ENCODE measurements at regions not wholly inside any gene's neighbourhood (a gene's known extent, or its start where the extent isn't known, plus 50 kb on each side); places are given as distances from the start of the nearest gene placed in this dataset.

DNA sequence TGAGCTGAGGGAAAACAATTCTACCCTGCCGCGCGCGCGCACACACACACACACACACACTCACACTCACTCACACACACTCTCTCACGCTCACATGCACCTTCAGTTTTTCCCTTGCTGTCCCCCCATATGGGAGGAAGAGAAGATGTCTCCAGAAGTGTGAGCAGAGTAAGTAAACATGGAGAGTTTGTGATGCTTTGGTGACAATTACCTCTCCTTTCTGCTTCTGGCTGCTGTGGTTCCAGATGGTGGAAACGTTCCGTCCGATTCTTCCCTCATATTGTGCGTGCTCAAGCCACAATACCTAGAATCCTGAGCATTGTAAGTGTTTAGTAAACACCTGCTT lies 86.7 kb downstream of the LINC00237 start:
- intact Hi-C loops (cut with micrococcal nuclease; ENCODE audit: unreplicated experiment), result no loop called here
- H3K27me3 ChIP-seq (replicated peaks; ENCODE audit: control insufficient read depth, insufficient read depth, low read length), result no peaks in the 10 kb centered on the region
- no peak overlapping the region for H3K4me3 ChIP-seq (ENCODE audit: low read depth, low read length)
- Mint-ChIP-seq H3K4me3 (ENCODE audit: unreplicated experiment) (no peak overlapping the region), H3K36me3 (ENCODE audit: insufficient read depth, unreplicated experiment) (peaks cover 6% of the 10 kb centered on the region), H3K9me3 (ENCODE audit: unreplicated experiment) (peaks cover 9% of the 10 kb centered on the region), H3K27me3 (ENCODE audit: insufficient read depth, unreplicated experiment) (no peaks in the 10 kb centered on the region), H3K27ac (ENCODE audit: unreplicated experiment) (no peak overlapping the region), H3K4me1 (ENCODE audit: low read depth, unreplicated experiment) (peaks cover 32% of the 10 kb centered on the region)
- no peaks in the 10 kb centered on the region for H3K36me3 ChIP-seq (ENCODE audit: control insufficient read depth, insufficient read depth, low read length)
- CTCF ChIA-PET, result no interaction called here
- POLR2A ChIA-PET, result no interaction called here
- H3K4me1 ChIP-seq, result peaks cover 23% of the 10 kb centered on the region
- TF ChIP-seq, protein P1, sequence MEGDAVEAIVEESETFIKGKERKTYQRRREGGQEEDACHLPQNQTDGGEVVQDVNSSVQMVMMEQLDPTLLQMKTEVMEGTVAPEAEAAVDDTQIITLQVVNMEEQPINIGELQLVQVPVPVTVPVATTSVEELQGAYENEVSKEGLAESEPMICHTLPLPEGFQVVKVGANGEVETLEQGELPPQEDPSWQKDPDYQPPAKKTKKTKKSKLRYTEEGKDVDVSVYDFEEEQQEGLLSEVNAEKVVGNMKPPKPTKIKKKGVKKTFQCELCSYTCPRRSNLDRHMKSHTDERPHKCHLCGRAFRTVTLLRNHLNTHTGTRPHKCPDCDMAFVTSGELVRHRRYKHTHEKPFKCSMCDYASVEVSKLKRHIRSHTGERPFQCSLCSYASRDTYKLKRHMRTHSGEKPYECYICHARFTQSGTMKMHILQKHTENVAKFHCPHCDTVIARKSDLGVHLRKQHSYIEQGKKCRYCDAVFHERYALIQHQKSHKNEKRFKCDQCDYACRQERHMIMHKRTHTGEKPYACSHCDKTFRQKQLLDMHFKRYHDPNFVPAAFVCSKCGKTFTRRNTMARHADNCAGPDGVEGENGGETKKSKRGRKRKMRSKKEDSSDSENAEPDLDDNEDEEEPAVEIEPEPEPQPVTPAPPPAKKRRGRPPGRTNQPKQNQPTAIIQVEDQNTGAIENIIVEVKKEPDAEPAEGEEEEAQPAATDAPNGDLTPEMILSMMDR (IDR thresholded peaks at IDR 0.05; ENCODE audit: insufficient read depth in 1 of 2, low read depth in 1 of 2, low read length in 1 of 2, severe bottlenecking in 1 of 2, unreplicated experiment in 1 of 2), result no peak
- no peak for DNase-seq
- BruUV-seq (replicated peaks), result no TSS peak
- H3K9me3 ChIP-seq, result 0 out of 2 replicates have a peak, but pooled peaks cover 2% of the 10 kb centered on the region

DNA sequence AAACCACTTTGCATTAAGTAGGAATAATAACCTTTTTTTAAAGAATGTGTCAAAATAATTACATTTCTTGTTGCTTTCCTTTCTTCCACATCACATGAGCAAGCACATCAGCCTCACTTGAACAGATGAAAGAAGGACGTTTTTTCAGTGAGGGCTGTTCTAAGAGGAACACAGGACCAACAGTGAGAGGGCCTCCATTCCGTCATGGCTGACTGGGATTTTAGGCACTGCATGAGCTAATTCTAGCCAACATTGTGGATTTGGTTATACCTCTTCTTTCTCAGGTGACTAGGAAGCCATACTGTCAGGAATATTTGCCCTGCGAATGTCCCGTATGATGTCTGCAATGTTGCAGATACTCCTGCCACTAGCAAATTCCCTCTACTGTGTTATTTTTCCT lies 87.6 kb downstream of the LINC00237 start:
- peaks cover 32% of the 10 kb centered on the region for H3K4me1 Mint-ChIP-seq (ENCODE audit: low read depth, unreplicated experiment)
- Histone ChIP-seq H3K9me3 (0 out of 2 replicates have a peak, but pooled peaks cover 2% of the 10 kb centered on the region), H3K27me3 (replicated peaks; ENCODE audit: control insufficient read depth, insufficient read depth, low read length) (no peaks in the 10 kb centered on the region), H3K4me1 (peaks cover 23% of the 10 kb centered on the region), H3K36me3 (ENCODE audit: control insufficient read depth, insufficient read depth, low read length) (no peaks in the 10 kb centered on the region), H3K4me3 (ENCODE audit: low read depth, low read length) (no peak overlapping the region)
- POLR2A ChIA-PET, result no interaction called here
- BruUV-seq (replicated peaks), result no TSS peak
- peaks cover 6% of the 10 kb centered on the region for H3K36me3 Mint-ChIP-seq (ENCODE audit: insufficient read depth, unreplicated experiment)
- TF ChIP-seq, protein P1 (IDR thresholded peaks at IDR 0.05; ENCODE audit: insufficient read depth in 1 of 2, low read depth in 1 of 2, low read length in 1 of 2, severe bottlenecking in 1 of 2, unreplicated experiment in 1 of 2), result no peak
- DNase-seq, result no peak
- intact Hi-C loops (cut with micrococcal nuclease; ENCODE audit: unreplicated experiment), result no loop called here
- CTCF ChIA-PET, result no interaction called here
- H3K27ac Mint-ChIP-seq (ENCODE audit: unreplicated experiment), result no peak overlapping the region
- H3K27me3 Mint-ChIP-seq (ENCODE audit: insufficient read depth, unreplicated experiment), result no peaks in the 10 kb centered on the region
- H3K9me3 Mint-ChIP-seq (ENCODE audit: unreplicated experiment), result peaks cover 9% of the 10 kb centered on the region
- H3K4me3 Mint-ChIP-seq (ENCODE audit: unreplicated experiment), result no peak overlapping the region

DNA sequence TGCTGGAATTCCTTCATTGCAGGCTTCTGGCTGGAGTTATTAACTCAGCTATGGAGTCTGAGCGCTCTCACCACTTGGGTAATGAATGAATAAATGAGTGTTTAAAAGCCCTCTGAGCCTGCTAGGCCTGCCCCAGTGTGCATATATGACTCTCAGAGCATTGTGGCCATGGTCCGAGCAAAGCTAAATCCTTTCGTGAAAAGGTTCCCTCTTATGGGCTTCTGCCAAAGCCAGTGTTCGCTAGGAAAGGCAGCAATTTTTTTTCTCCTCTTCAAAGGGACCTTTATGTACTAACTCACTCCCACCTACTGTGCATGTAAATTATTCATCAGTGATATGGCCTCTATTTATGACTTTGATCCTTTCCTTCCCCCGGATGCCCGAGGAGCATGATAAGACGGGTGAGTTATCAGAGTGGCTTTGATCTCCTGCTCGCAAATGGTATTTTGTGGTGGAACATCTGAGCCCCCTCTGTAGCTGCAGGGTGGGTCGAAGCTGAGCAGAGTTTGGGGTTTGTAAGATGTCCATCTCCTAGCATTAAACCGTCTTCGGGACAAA lies 88.6 kb downstream of the LINC00237 start:
- Histone ChIP-seq H3K27me3 (replicated peaks; ENCODE audit: control insufficient read depth, insufficient read depth, low read length) (no peaks in the 10 kb centered on the region), H3K9me3 (0 out of 2 replicates have a peak, but pooled peaks cover 2% of the 10 kb centered on the region), H3K36me3 (ENCODE audit: control insufficient read depth, insufficient read depth, low read length) (no peaks in the 10 kb centered on the region), H3K4me3 (ENCODE audit: low read depth, low read length) (no peak overlapping the region), H3K4me1 (peaks cover 23% of the 10 kb centered on the region)
- peaks cover 6% of the 10 kb centered on the region for H3K36me3 Mint-ChIP-seq (ENCODE audit: insufficient read depth, unreplicated experiment)
- peaks cover 32% of the 10 kb centered on the region for H3K4me1 Mint-ChIP-seq (ENCODE audit: low read depth, unreplicated experiment)
- peak overlapping the region; percentile 67 for H3K27ac Mint-ChIP-seq (ENCODE audit: unreplicated experiment)
- DNase-seq, result peak; percentile 20 to 50
- H3K4me3 Mint-ChIP-seq (ENCODE audit: unreplicated experiment), result peak overlapping the region; percentile 46
- CTCF ChIA-PET, result interaction anchor here (0.6 kb wide), 1 partner anchor 36 kb away, joined by 3 read pairs; no protein-coding TSS in a partner anchor
- intact Hi-C loops (cut with micrococcal nuclease; ENCODE audit: unreplicated experiment), result no loop called here
- H3K9me3 Mint-ChIP-seq (ENCODE audit: unreplicated experiment), result peaks cover 9% of the 10 kb centered on the region
- POLR2A ChIA-PET, result no interaction called here
- BruUV-seq (replicated peaks), result no TSS peak
- H3K27me3 Mint-ChIP-seq (ENCODE audit: insufficient read depth, unreplicated experiment), result no peaks in the 10 kb centered on the region
- TF ChIP-seq, protein P1 (IDR thresholded peaks at IDR 0.05; ENCODE audit: insufficient read depth in 1 of 2, low read depth in 1 of 2, low read length in 1 of 2, severe bottlenecking in 1 of 2, unreplicated experiment in 1 of 2), result no peak
